22Rv1 (cell line): ENCODE measurements at regions not wholly inside any gene's neighbourhood (a gene's known extent, or its start where the extent isn't known, plus 50 kb on each side); places are given as distances from the start of the nearest gene placed in this dataset.

Source experiments
- H3K27ac ChIP-seq: fragments of 450-650 bp; 2 replicates; pipeline ENCODE4 v1.5.1; 2017
- ZFX ChIP-seq: fragments of 450-650 bp; IDR thresholded peaks from 2 replicates; pipeline ENCODE4 v1.6.1; 2017; ENCODE audit warnings: antibody characterized with exemption, borderline replicate concordance
- TF ChIP-seq, protein P1 (sequence below): fragments of 450-650 bp; IDR thresholded peaks from 2 replicates; pipeline ENCODE4 v1.5.1; 2017; ENCODE audit warnings: mild to moderate bottlenecking

DNA sequence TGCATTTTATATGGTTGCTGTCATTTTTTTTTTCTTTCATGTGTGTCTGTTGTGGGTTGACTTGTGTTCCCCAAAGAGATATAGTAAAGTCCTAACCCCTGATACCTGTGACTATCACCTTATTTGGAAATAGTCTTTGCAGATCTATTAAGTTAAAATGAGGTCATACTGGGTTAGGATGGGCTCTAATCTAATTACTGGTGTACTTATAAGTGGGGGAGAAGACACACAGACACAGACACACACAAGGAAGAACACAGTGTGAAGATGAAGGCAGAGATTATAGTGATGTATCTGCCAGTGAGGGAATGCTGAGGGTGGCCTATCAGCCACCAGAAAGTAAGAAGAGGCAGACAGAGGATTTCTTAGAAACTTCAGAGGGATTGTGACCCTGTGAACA is 318.4 kb upstream of the ATP2B1 start:
- no peak for TF ChIP-seq ZFX
- TF ChIP-seq, protein P1, sequence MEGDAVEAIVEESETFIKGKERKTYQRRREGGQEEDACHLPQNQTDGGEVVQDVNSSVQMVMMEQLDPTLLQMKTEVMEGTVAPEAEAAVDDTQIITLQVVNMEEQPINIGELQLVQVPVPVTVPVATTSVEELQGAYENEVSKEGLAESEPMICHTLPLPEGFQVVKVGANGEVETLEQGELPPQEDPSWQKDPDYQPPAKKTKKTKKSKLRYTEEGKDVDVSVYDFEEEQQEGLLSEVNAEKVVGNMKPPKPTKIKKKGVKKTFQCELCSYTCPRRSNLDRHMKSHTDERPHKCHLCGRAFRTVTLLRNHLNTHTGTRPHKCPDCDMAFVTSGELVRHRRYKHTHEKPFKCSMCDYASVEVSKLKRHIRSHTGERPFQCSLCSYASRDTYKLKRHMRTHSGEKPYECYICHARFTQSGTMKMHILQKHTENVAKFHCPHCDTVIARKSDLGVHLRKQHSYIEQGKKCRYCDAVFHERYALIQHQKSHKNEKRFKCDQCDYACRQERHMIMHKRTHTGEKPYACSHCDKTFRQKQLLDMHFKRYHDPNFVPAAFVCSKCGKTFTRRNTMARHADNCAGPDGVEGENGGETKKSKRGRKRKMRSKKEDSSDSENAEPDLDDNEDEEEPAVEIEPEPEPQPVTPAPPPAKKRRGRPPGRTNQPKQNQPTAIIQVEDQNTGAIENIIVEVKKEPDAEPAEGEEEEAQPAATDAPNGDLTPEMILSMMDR: no peak
- no peak overlapping the region for H3K27ac ChIP-seq

DNA sequence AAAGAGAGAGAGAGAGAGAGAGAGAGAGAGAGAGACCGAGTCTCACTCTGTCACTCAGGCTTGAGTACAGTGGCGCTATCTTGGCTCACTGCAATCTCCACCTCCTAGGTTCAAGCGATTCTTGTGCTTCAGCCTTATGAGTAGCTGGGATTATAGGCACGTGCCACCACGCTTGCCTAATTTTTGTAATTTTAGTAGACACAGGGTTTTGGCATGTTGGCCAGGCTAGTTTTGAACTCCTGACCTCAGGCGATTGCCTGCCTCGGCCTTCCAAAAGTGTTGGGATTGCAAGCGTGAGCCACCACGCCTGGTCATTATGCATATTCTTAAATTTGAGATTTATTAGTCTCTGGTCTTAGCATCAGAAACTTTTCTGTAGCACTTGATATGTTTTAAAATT is 317.9 kb upstream of the ATP2B1 start:
- TF ChIP-seq ZFX: no peak
- TF ChIP-seq, protein P1: no peak

DNA sequence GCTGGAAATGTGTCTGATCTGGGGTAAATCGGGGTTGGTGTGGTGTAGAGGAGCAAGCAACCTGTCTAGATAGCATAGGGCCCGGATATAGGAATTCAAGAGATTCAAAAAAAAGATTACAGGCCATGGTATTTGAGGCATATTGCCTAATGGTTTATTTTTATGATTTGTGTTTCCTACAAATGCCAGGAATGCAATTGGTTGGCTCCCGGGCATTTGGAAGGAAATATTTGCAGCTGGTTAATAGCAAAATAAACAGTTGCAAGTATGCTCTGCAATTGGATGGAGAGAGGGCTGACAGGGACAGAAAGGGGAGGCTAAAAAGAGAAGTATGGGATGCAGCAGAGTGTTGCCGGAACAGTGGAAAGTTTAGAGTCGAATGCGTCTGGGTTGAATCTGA is 315.6 kb upstream of the ATP2B1 start:
- no peak for TF ChIP-seq ZFX
- TF ChIP-seq, protein P1: no peak
- no peak overlapping the region for H3K27ac ChIP-seq

More for the DNA sequence above, 317.9 kb upstream of the ATP2B1 start:
- no peak overlapping the region for H3K27ac ChIP-seq

DNA sequence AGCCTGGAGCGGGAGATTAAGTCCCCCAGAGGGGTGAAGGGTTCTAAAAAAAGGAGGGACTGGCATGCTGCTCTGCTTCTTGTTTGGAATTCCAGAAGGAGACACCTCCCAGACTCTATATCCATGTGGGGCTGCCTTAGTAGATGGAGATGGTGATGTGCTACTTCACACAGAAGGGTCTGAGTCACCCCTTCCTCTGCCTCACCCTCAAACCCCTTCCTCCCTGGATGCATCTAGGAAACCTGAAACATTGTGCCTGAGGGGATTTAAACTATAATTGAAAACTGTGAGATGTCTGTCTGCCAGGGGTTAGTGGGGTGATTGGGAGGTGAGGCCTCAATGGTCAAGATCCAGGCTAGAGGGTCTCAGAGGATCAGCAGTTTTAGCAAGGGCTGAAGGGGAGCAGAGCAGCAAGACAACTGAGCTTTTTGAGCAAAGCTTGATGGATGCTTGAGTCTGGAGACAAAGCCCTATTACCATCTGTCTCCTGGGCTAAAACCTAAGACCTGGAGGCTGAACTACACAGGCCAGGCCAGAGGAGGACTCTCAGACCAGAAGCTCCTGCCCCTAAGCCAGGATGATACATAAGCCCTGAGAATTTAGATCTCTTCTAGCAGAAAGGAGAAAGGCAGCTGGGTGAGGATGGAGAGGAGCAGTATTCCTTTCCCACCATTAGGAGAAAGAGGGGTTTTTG is 314.7 kb upstream of the ATP2B1 start:
- no peak overlapping the region for H3K27ac ChIP-seq

DNA sequence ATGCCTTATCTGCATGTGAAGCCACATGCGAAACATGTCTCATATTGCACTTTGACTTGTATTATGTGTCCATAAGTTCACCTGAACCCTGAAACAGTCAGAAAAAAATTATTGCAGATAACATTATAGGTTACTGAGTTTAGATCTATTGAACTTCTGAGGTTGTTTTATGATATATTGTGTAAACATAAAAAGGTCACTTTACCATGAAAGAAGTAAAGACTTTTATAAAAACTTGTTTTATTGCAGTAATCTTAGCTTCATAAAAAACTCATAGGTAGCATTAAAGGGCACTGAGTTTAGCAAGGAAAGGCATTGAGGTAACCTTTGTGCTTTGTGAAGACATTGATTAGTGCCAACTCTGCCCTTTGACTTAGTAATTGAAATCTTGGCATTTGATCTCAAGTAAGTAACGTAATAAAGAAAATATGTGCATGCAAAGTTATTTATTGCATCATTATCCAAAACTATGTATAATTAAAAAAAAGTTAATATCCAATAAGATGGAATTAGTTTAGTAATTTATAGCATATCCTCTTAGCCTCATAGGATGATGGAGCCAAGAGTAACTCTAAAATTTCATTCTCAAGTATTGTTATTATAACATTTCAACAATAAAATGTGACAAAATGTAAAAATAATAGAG is 313.3 kb upstream of the ATP2B1 start:
- H3K27ac ChIP-seq: no peak overlapping the region
- TF ChIP-seq ZFX: no peak
- TF ChIP-seq, protein P1: no peak

More for the DNA sequence above, 314.7 kb upstream of the ATP2B1 start:
- TF ChIP-seq, protein P1: no peak
- TF ChIP-seq ZFX: no peak

DNA sequence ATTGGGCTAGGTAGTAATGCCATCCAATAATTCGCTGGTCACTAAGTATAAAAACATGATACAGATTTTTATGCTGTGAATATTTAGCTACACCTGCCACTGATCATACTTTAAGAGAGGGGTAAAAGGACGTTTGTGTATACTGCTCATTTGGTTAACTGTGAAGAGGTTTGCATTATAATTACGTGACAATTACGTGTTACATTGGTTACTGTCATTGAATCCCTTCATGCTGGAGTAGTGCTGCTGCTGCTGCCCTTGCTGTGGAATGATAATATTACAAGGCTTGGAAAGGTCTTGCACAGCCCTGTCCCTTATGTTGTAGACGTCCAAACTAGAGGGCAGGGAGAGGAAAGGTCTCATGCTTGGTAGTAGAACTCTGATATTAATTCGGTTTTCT is 312.2 kb upstream of the ATP2B1 start:
- H3K27ac ChIP-seq: no peak overlapping the region
- TF ChIP-seq, protein P1: no peak
- TF ChIP-seq ZFX: no peak

DNA sequence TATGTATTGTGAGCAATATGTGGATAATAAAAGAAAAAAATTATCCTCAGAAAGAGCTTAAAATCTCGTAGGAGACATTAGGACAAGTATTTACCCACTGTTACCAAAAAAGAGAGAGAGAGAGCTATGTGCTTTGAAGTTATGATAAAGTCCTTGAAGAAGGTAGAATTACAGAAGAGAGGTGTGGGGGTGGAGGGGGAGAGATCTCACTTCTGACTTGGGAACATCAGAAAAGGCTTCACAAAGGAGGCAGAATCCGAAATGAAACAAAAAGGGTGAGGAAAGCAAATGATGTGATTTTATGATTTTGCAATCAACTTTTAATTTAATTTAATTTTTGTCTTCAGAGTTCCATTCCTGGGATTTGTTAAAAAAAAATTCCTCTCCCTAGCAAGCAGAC is 311.8 kb upstream of the ATP2B1 start:
- TF ChIP-seq, protein P1: no peak
- TF ChIP-seq ZFX: no peak
- no peak overlapping the region for H3K27ac ChIP-seq
